HG03521 (cell line): ENCODE measurements at regions not wholly inside any gene's neighbourhood (a gene's known extent, or its start where the extent isn't known, plus 50 kb on each side); places are given as distances from the start of the nearest gene placed in this dataset.
"Not testable (repeated sequence)": the region's sequence is repeated elsewhere in the genome, so short reads cannot be mapped to it uniquely, and the experiment has no call there.

Experiments used
- ATAC-seq: cut with Tn5 transposase; IDR thresholded peaks from one replicate; pipeline ENCODE4 v1.9.1; 2021; ENCODE audit warnings: mild to moderate bottlenecking, moderate library complexity; ENCODE audit not compliant: unreplicated experiment

DNA sequence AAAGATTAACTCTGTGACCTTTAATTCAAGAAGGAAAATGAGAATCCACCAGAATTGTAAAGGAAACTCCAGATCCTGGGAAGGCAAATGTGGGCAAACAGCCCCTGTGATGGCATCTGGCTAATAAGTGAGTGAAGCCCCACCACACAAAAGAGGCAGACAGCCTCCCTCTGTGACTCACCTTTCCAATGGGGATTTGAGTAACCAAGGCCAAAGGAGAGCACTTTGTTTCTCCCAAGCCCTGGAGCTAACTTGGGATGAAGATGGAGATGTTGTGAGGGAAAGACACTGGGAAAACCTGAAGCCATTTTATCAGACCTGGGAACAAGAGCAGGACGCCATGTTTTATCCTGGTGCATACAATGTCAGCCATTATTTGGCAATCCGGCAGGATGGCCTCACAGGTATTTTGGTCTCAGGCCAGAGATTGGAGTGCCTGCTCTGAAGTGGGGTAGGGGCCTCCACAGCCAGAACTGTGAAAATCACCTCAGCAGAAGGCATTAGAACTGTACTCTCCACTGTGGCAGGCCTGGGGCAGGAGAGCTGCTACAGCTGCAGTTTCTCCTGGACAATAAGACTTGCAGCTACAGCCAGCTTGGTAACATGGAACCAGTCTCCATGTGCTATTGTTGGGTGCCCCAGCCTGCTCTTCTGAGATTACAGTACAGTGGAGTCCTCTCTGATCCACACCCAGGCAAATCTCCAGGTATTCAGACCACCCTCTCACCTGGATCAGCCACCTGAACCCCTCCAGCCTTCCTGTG is 96.6 kb upstream of the PCED1B start:
- ATAC-seq, result no peak

GRCh38 chr12:46983393-46983793 is 96.0 kb upstream of the PCED1B start:
- no peak for ATAC-seq

DNA sequence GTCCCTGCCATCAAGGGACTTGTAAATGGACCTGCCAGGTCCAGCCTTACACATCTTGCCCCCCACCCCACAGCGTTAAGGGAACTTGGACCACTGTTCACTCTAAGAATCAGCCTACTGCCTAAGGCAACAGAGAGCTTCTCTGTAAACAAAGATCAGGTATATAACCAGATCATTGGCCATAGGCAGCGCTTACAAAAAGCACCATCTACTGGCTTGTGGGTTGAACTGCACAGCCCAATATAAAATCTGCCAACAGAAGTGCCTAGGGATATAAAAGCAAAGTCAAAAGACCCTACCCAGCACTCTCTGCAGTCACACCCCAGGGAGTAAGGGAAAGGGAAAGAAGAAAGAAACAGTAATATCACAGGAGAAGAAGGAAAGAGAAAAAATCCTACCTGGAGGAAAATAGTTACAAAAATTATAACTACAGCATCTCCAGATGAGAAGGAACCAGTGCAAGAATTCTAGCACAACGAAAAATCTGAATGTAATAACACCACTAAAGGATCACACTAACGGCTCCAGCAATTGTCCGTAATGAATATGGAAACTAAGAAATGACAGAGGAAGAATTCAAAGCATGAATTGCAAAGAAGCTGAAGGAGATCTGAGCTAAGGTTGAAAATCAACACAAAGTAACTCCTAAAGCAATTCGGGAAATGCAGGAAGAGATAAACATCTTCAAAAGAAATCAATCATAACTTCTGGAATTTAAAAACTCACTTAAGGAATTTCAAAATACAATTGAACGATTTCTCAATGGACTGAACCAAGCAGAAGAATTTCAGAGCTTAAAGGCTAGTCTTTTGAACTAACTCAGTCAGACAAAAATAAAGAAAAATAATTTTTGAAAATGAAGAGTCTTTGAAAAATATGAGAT is 95.2 kb upstream of the PCED1B start:
- peak; percentile 61 for ATAC-seq

DNA sequence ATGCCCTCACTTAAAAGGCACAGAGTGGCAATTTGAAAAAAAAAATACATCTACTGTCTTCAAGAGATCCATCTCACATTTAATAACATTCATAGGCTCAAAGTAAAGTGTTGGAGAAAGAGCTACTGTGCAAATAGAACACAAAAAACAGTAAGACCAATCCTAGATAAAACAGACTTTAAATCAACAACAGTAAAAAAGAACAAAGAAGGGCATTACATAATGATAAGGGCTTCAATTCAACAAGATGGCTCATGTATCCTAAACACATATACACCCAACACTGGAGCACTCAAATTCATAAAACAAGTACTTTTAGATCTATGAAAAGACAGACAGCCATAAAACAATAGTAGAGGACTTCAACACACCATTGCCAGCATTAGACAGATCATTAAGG is 93.6 kb upstream of the PCED1B start:
- ATAC-seq, result no peak

DNA sequence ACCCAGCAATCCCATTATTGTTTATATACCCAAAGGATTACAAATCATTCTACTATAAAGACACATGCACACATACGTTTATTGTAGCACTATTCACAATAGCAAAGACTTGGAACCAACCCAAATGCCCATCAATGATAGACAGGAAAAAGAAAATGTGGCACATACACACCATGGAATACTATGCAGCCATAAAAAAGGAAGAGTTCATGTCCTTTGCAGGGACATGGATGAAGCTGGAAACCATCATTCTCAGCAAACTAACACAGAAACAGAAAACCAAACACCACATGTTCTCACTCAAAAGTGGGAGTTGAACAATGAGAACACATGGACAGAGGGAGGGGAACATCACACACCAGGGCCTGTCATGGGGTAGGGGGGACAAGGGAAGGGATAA is 91.3 kb upstream of the PCED1B start:
- not testable (repeated sequence) for ATAC-seq

DNA sequence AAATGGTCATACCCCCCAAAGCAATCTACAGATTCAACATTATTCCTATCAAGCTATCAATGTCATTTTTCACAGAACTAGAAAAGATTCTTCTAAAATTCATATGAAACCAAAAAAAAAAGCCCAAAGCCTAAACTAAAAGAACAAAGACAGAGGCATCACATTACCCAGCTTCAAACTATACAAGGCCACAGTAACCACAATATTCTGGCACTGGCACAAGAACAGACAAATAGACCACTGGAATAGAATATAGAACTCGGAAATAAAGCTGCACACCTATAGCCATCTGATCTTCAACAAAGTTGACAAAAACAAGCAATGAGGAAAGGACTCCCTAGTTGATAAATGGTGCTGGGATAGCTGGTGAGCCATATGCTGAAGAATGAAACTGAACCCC is 89.2 kb upstream of the PCED1B start:
- ATAC-seq, result no peak

DNA sequence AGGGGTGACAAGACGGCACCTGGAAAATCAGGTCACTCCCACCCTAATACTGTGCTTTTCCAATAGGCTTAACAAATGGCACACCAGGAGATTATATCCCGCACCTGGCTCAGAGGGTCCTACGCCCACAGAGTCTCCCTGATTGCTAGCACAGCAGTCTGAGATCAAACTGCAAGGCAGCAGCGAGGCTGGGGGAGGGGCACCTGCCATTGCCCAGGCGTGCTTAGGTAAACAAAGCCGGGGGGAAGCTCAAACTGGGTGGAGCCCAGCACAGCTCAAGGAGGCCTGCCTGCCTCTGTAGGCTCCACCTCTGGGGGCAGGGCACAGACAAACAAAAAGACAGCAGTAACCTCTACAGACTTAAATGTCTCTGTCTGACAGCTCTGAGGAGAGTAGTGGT is 87.4 kb upstream of the PCED1B start:
- ATAC-seq, result not testable (repeated sequence)

DNA sequence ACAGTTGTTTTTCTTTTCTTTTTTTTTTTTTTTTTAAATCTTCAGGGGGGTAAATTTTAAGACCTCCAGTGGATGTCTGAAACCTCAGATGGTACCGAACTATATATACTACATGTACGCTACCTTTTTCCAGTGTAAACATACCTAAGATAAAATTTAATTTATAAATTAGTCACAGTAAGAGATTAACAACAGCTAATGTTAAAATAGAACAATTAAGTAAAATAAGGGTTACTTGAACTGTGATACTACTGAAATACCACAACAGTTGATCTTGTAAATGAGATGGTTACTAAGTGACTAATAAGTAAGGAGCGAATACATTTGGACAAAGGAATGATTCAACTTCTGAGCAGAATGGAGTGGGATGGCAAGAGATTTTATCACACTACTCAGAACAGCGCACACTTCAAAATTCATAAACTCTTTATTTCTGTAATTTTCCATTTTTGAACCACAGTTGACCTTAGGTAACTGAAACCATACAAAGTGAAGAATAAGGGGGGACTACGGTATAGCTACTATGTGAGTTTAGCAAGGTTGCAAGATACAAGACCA is 80.5 kb upstream of the PCED1B start:
- ATAC-seq, result no peak

GRCh38 chr12:47004634-47005033 is 74.8 kb upstream of the PCED1B start:
- no peak for ATAC-seq

DNA sequence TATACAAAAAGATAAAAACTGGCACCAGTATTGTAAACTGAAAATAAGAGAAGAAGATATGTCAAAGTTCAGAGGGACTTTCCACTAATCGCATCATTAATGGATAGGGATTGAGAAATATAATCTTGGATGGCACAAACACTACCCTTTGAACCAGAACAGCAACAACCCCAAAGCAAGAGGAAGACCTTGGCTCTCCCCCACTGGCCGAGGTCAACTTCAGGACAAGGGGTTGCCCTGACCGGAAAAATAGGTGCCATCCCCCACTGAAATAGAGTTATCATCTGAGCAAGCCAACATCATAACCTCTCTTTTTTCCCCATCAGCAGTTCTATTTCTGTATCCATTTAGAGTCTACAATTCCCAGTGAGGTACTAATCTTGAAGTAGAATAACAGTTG is 72.4 kb upstream of the PCED1B start:
- no peak for ATAC-seq

- ATAC-seq, result no peak
These were observed 66.9 kb upstream of the PCED1B start for GRCh38 chr12:47012552-47012951.

GRCh38 chr12:47014474-47014873 is 64.9 kb upstream of the PCED1B start:
- ATAC-seq, result no peak

GRCh38 chr12:47015381-47015780 is 64.0 kb upstream of the PCED1B start:
- no peak for ATAC-seq

- ATAC-seq, result no peak
These were observed 62.2 kb upstream of the PCED1B start for GRCh38 chr12:47017041-47017713.

DNA sequence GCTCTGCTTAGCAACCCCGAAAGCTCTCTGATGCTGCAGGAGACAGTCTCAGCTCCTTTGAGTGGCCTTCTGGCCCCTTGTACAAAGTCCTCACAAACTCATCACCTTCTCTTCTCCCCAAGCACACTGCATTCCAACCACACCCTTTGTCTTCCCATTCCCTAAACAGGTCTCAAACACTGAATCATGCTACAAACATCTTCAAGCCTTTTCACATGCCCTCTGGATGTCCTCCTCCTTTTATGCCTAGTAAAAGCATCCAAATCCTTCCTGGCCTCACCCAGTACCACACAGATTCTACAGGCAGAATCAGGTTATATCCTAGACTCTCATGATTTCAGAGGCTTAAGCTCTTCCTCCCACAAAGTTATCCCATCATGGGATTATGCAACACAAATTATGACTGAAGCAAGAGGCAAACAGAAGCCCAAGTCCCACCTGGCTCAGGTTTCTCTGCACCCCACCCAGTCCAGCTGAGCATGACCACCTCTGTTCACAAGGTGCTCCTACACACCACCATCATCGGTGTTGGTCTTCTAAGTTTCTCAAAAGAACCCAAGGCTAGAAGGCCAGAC is 61.4 kb upstream of the PCED1B start:
- ATAC-seq, result no peak

DNA sequence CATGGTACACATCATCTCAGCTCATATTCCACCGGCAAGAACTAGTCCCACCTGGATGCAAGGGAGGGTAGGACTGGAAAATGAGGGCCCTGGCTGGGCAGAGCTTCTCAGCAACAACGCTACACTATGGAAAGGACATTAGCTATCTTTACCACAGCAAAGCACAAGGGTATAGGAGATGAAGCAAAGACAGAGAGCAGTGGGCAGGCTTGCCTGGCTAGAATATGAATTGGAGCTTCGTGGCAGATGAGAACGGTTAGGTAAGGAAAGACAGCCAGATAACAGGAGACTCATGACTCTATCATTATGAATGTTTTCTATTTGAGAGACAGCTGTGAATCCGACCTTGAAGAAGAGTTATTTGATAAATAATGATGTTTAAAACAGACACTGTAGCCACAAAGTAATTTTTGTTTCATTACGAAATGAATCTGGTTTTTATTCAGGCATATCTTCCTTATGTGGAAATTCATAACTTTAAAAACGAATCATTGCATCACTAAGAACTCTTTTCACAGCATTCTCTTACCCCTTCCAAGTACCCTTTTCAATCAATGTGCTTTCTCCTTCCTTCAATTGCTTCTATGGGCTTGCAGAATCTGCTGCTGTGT is 59.1 kb upstream of the PCED1B start:
- no peak for ATAC-seq

DNA sequence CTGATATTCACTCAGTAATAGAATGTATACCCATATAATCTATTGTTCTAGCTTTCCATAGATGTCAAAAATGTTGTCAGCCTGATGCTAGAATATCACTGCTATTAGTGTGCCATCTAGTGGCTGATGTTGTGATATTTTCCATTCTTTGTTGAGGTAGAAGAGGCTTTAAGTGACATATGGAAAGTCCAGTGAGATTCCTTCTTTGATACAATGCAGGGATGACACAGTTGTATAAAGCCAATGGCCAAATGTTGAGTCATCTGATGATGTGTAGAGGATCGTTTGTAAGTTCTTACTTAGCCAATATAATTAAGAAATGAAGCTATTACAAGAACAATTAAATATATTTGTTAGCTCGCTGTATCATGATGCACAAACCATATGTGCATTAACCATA is 58.1 kb upstream of the PCED1B start:
- ATAC-seq, result no peak

- no peak for ATAC-seq
These were observed 57.1 kb upstream of the PCED1B start for GRCh38 chr12:47022296-47022695.

- ATAC-seq, result no peak
These were observed 56.1 kb upstream of the PCED1B start for GRCh38 chr12:47023311-47023710.

DNA sequence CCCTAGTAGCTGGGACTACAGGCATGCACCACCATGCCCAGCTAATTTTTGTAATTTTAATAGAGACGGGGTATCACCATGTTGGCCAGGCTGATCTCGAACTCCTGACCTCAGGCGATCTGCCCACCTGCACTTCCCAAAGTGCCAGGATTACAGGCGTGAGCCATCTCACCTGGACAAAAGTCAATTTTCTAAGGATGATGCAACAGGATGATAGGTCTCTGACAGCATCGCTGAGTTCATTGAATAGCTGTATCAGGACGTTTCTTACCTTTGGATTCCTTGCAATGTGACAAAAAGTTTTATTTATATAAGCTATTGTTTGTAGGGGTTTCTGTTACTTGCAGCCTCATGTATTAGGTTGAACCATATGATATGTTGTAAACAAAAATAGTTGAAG is 55.5 kb upstream of the PCED1B start:
- no peak for ATAC-seq

- ATAC-seq, result no peak
These were observed 55.0 kb upstream of the PCED1B start for GRCh38 chr12:47024463-47024862.
